ENCODE measurements at regions not wholly inside any gene's neighbourhood (a gene's known extent, or its start where the extent isn't known, plus 50 kb on each side); places are given as distances from the start of the nearest gene placed in this dataset.

DNA sequence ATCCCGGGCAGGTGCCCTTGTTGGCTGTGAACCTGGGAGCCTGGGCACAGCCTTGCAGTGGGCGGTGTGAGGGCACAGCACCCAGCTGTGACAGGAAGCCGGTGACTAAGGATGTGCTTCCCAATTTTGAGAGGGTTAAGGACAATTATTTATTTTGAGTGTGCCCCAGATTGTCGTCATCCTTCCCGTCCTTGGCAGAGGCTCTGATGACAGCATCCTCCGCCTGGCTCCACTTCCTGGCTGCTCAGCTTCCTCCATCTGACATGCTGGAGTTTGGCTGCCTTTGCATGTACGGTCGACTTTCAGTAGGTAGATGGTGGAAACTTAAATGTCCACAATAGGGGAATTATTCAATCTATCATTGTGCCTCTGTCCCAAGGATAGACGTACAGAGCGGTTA is 282.4 kb upstream of the EEF2KMT start:
- Histone ChIP-seq H3F3A (ENCODE audit: low read length, unreplicated experiment) (no peaks in the 10 kb centered on the region), H3K27ac (ENCODE audit: low read length) (no peak overlapping the region), H3K36me3 (ENCODE audit: low read depth, low read length) (no peaks in the 10 kb centered on the region), H3K4me3 (ENCODE audit: low read length) (no peak overlapping the region), H3K9ac (ENCODE audit: low read length) (no peak overlapping the region), H3K27me3 (ENCODE audit: low read length) (no peaks in the 10 kb centered on the region), H3K9me2 (replicated peaks; ENCODE audit: low read length) (no peaks in the 10 kb centered on the region), H3K4me2 (ENCODE audit: low read length) (no peak overlapping the region), H4K20me1 (ENCODE audit: low read length) (no peaks in the 10 kb centered on the region), H3K9me3 (ENCODE audit: low read length) (no peaks in the 10 kb centered on the region), H2AFZ (ENCODE audit: low read length) (no peak overlapping the region), H3K79me2 (ENCODE audit: low read length) (no peaks in the 10 kb centered on the region), H3K4me1 (ENCODE audit: insufficient read depth, low read length) (no peaks in the 10 kb centered on the region)
- TF ChIP-seq EZH2 (IDR thresholded peaks at IDR 0.05; ENCODE audit: low read length, unreplicated experiment) (no peak), EZH2phosphoT487 (IDR thresholded peaks at IDR 0.05; ENCODE audit: borderline replicate concordance, low read length) (no peak)
- TF ChIP-seq, protein P1, sequence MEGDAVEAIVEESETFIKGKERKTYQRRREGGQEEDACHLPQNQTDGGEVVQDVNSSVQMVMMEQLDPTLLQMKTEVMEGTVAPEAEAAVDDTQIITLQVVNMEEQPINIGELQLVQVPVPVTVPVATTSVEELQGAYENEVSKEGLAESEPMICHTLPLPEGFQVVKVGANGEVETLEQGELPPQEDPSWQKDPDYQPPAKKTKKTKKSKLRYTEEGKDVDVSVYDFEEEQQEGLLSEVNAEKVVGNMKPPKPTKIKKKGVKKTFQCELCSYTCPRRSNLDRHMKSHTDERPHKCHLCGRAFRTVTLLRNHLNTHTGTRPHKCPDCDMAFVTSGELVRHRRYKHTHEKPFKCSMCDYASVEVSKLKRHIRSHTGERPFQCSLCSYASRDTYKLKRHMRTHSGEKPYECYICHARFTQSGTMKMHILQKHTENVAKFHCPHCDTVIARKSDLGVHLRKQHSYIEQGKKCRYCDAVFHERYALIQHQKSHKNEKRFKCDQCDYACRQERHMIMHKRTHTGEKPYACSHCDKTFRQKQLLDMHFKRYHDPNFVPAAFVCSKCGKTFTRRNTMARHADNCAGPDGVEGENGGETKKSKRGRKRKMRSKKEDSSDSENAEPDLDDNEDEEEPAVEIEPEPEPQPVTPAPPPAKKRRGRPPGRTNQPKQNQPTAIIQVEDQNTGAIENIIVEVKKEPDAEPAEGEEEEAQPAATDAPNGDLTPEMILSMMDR (conservative IDR thresholded peaks at IDR 0.05; ENCODE audit: low read depth, low read length) = no peak
- ATAC-seq (no peak), DNase-seq (no peak)
- intact Hi-C loops (cut with micrococcal nuclease) = no loop called here
- POLR2A ChIA-PET (ENCODE audit: unreplicated experiment) = no interaction called here
- CTCF ChIA-PET = no interaction called here
- BruUV-seq (replicated peaks) = no TSS peak

DNA sequence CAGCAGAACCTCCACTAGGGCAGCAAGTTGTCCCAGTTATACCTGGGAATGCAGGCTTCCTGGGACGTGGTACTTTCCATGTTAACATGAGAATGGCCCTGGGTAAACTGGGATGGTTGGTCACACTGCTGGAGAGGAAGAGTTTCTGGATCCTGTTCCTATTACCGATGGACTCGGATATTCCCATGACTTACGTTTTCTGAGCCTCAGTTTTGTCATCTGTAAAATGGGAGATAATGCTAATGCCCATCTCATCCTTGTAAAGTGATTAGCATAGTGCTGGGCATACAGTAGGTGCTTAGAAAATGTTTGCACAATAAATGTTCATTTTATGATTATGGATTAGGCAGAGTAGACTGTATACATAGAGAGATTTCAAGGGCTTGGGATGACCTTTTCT is 280.9 kb upstream of the EEF2KMT start:
- no TSS peak for BruUV-seq (replicated peaks)
- POLR2A ChIA-PET (ENCODE audit: unreplicated experiment) = no interaction called here

DNA sequence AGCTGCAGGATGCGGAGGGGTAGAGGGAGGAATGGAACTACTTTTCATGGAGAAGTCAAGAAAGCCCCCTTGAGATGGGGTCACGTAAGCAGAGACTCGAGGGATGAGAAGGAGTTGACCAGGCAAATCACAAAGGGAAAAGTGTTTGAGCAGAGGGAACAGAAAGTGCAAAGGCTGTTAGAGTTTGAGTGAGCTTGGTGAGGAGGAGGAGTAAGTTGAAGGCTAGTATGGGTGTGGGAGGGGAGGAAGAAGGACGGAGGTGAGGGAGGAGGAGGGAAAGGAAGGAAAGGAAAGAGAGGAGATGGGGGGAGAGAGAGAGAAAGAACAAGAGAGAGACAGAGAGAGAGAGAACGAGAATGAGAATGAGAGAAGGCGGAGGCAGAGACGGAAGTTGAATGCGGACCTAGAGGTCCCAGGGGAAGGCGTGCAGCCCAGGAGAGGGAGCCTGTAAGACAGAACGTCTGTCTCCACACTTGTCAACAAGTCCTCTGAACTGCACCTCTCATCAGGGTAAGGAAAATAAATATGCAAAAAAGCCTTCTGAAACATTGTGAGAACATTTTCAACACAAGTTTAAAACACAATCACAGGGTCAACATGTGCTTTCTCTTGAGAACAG is 279.8 kb upstream of the EEF2KMT start:
- Histone ChIP-seq H3K4me3 (ENCODE audit: low read length) (no peak overlapping the region), H3K79me2 (ENCODE audit: low read length) (no peaks in the 10 kb centered on the region), H4K20me1 (ENCODE audit: low read length) (no peaks in the 10 kb centered on the region), H3K9ac (ENCODE audit: low read length) (no peak overlapping the region), H3F3A (ENCODE audit: low read length, unreplicated experiment) (no peaks in the 10 kb centered on the region), H3K27ac (ENCODE audit: low read length) (no peak overlapping the region), H3K9me2 (replicated peaks; ENCODE audit: low read length) (no peaks in the 10 kb centered on the region), H3K4me2 (ENCODE audit: low read length) (no peak overlapping the region), H3K27me3 (ENCODE audit: low read length) (peaks cover 12% of the 10 kb centered on the region; the same call in 1 of the 2 replicates), H3K9me3 (ENCODE audit: low read length) (no peaks in the 10 kb centered on the region), H2AFZ (ENCODE audit: low read length) (no peak overlapping the region), H3K4me1 (ENCODE audit: insufficient read depth, low read length) (no peaks in the 10 kb centered on the region), H3K36me3 (ENCODE audit: low read depth, low read length) (no peaks in the 10 kb centered on the region)
- intact Hi-C loops (cut with micrococcal nuclease) = no loop called here
- no peak for ATAC-seq
- DNase-seq = no peak
- ChIA-PET CTCF (no interaction called here), POLR2A (ENCODE audit: unreplicated experiment) (no interaction called here)
- no peak for TF ChIP-seq EZH2phosphoT487 (IDR thresholded peaks at IDR 0.05; ENCODE audit: borderline replicate concordance, low read length)
- TF ChIP-seq, protein P1 (conservative IDR thresholded peaks at IDR 0.05; ENCODE audit: low read depth, low read length) = no peak
- TF ChIP-seq EZH2 (IDR thresholded peaks at IDR 0.05; ENCODE audit: low read length, unreplicated experiment) = no peak
- no TSS peak for BruUV-seq (replicated peaks)

More for the DNA sequence above, 280.9 kb upstream of the EEF2KMT start:
- Histone ChIP-seq H3K4me3 (ENCODE audit: low read length) (no peak overlapping the region), H3K79me2 (ENCODE audit: low read length) (no peaks in the 10 kb centered on the region), H3K4me2 (ENCODE audit: low read length) (no peak overlapping the region), H3F3A (ENCODE audit: low read length, unreplicated experiment) (no peaks in the 10 kb centered on the region), H4K20me1 (ENCODE audit: low read length) (no peaks in the 10 kb centered on the region), H3K9me2 (replicated peaks; ENCODE audit: low read length) (no peaks in the 10 kb centered on the region), H3K9me3 (ENCODE audit: low read length) (no peaks in the 10 kb centered on the region), H3K36me3 (ENCODE audit: low read depth, low read length) (no peaks in the 10 kb centered on the region), H2AFZ (ENCODE audit: low read length) (no peak overlapping the region), H3K27ac (ENCODE audit: low read length) (no peak overlapping the region), H3K4me1 (ENCODE audit: insufficient read depth, low read length) (no peaks in the 10 kb centered on the region), H3K9ac (ENCODE audit: low read length) (no peak overlapping the region), H3K27me3 (ENCODE audit: low read length) (peaks cover under 1% of the 10 kb centered on the region; the same call in 1 of the 2 replicates)
- TF ChIP-seq, protein P1 (conservative IDR thresholded peaks at IDR 0.05; ENCODE audit: low read depth, low read length) = no peak
- TF ChIP-seq EZH2phosphoT487 (IDR thresholded peaks at IDR 0.05; ENCODE audit: borderline replicate concordance, low read length) (no peak), EZH2 (IDR thresholded peaks at IDR 0.05; ENCODE audit: low read length, unreplicated experiment) (no peak)
- CTCF ChIA-PET = no interaction called here
- intact Hi-C loops (cut with micrococcal nuclease) = no loop called here
- DNase-seq (no peak), ATAC-seq (no peak)
